H1 (cell line): ENCODE measurements at regions not wholly inside any gene's neighbourhood (a gene's known extent, or its start where the extent isn't known, plus 50 kb on each side); places are given as distances from the start of the nearest gene placed in this dataset.

Experiments used
- ASH2L ChIP-seq: fragments of 200-600, 300-600 bp; sonication (generic); IDR thresholded peaks from one replicate; pipeline ENCODE4 v1.7.1; 2017; ENCODE audit warnings: low read length
- CHD7 ChIP-seq: fragments of 300-600 bp; sonication (generic); IDR thresholded peaks from 2 replicates; pipeline ENCODE4 v1.7.1; 2012; ENCODE audit warnings: low read length, moderate library complexity, mild to moderate bottlenecking, inconsistent platforms; ENCODE audit not compliant: insufficient replicate concordance
- POLR2A ChIP-seq, 2 experiments: IDR thresholded peaks; 1 replicate in 1 of 2; 2 replicates in 1 of 2; pipeline ENCODE4 v1.6.1; 2011; ENCODE audit warnings: low read depth in 2 of 2, low read length in 2 of 2, mild to moderate bottlenecking in 2 of 2; ENCODE audit errors: control extremely low read depth in 1 of 2

- TF ChIP-seq CHD7 (no peak), POLR2A (IDR thresholded peaks at IDR 0.05; ENCODE audit: control extremely low read depth in 1 of 2, low read depth in 2 of 2, low read length in 2 of 2) (no peak), ASH2L (no peak)
- TF ChIP-seq, all 59 proteins: peak for 0
Observed at GRCh38 chr20:50318710-50319109, 128.1 kb downstream of the CEBPB start (continued).
